SK-N-SH treated with all-trans-retinoic acid at 6 μM for 48 hours (cell line): ENCODE measurements at regions not wholly inside any gene's neighbourhood (a gene's known extent, or its start where the extent isn't known, plus 50 kb on each side); places are given as distances from the start of the nearest gene placed in this dataset.

Experiments
- ATAC-seq: fragments of 200-7000 bp; cut with Tn5 transposase; 3 replicates; pipeline ENCODE4 v1.9.1; 2020; ENCODE audit warnings: mild to moderate bottlenecking, moderate library complexity
- ARNTL ChIP-seq: fragments of 450-650 bp; formaldehyde crosslinking; IDR thresholded peaks from 2 replicates; pipeline ENCODE4 v1.5.0; 2020; ENCODE audit warnings: low read depth, mild to moderate bottlenecking, moderate library complexity, borderline replicate concordance
- CREB5 ChIP-seq: fragments of 250-450 bp; sonication (Bioruptor Pico); IDR thresholded peaks from 2 replicates; pipeline ENCODE4 v1.5.1; 2020; ENCODE audit warnings: low read depth, mild to moderate bottlenecking, moderate library complexity
- CSDC2 ChIP-seq: fragments of 250-450 bp; sonication (Bioruptor Pico); IDR thresholded peaks from 2 replicates; pipeline ENCODE4 v1.5.0; 2020; ENCODE audit warnings: mild to moderate bottlenecking, moderate library complexity
- ESRRG ChIP-seq: fragments of 250-450 bp; sonication (Bioruptor Pico); IDR thresholded peaks from 2 replicates; pipeline ENCODE4 v1.6.1; 2021; ENCODE audit warnings: mild to moderate bottlenecking
- GLIS3 ChIP-seq: fragments of 250-450 bp; sonication (Bioruptor Pico); IDR thresholded peaks from 2 replicates; pipeline ENCODE4 v1.5.0; 2020; ENCODE audit warnings: mild to moderate bottlenecking, moderate library complexity
- ISL1 ChIP-seq: fragments of 250-450 bp; sonication (Bioruptor Pico); IDR thresholded peaks from 2 replicates; pipeline ENCODE4 v2.1.2; 2022; ENCODE audit warnings: mild to moderate bottlenecking, moderate library complexity
- OSR1 ChIP-seq: fragments of 250-450 bp; sonication (Bioruptor Pico); IDR thresholded peaks from 2 replicates; pipeline ENCODE4 v1.8.0; 2022; ENCODE audit warnings: moderate library complexity, mild to moderate bottlenecking, inconsistent platforms
- PATZ1 ChIP-seq: fragments of 250-450 bp; sonication (Bioruptor Pico); IDR thresholded peaks from 2 replicates; pipeline ENCODE4 v1.8.0; 2020; ENCODE audit warnings: mild to moderate bottlenecking, moderate library complexity, borderline replicate concordance
- POU6F1 ChIP-seq: fragments of 250-450 bp; sonication (Bioruptor Pico); IDR thresholded peaks from 2 replicates; pipeline ENCODE4 v1.8.0; 2021; ENCODE audit warnings: low read depth, mild to moderate bottlenecking, moderate library complexity, borderline replicate concordance
- PPARA ChIP-seq: fragments of 250-450 bp; sonication (Bioruptor Pico); IDR thresholded peaks from 2 replicates; pipeline ENCODE4 v1.5.0; 2020; ENCODE audit warnings: mild to moderate bottlenecking, borderline replicate concordance
- SNAI2 ChIP-seq: fragments of 250-450 bp; sonication (Bioruptor Pico); IDR thresholded peaks from 2 replicates; pipeline ENCODE4 v1.5.0; 2020; ENCODE audit warnings: mild to moderate bottlenecking, moderate library complexity
- TCF4 ChIP-seq: fragments of 250-450 bp; sonication (Bioruptor Pico); IDR thresholded peaks from 2 replicates; pipeline ENCODE4 v1.8.0; 2021; ENCODE audit warnings: mild to moderate bottlenecking, moderate library complexity, borderline replicate concordance
- TOX ChIP-seq: fragments of 250-450 bp; sonication (Bioruptor Pico); IDR thresholded peaks from 2 replicates; pipeline ENCODE4 v1.8.0; 2021; ENCODE audit warnings: mild to moderate bottlenecking, moderate library complexity, borderline replicate concordance
- ZC3H10 ChIP-seq: fragments of 250-450 bp; sonication (Bioruptor Pico); IDR thresholded peaks from 2 replicates; pipeline ENCODE4 v1.5.1; 2021; ENCODE audit warnings: mild to moderate bottlenecking, moderate library complexity
- ZFP3 ChIP-seq: fragments of 250-450 bp; sonication (Bioruptor Pico); IDR thresholded peaks from 2 replicates; pipeline ENCODE4 v1.5.0; 2020; ENCODE audit warnings: mild to moderate bottlenecking, moderate library complexity
- ZFP30 ChIP-seq: fragments of 450-650 bp; formaldehyde crosslinking; IDR thresholded peaks from 2 replicates; pipeline ENCODE4 v1.5.0; 2022; ENCODE audit warnings: mild to moderate bottlenecking, moderate library complexity
- ZNF565 ChIP-seq: fragments of 450-650 bp; formaldehyde crosslinking; conservative IDR thresholded peaks from 2 replicates; pipeline ENCODE4 v1.5.0; 2020; ENCODE audit warnings: low read depth, mild to moderate bottlenecking, moderate library complexity
- ZNF70 ChIP-seq: fragments of 450-650 bp; formaldehyde crosslinking; IDR thresholded peaks from 2 replicates; pipeline ENCODE4 v1.5.0; 2020; ENCODE audit warnings: mild to moderate bottlenecking, moderate library complexity
- ZNF8 ChIP-seq: fragments of 450-650 bp; formaldehyde crosslinking; IDR thresholded peaks from 2 replicates; pipeline ENCODE4 v1.5.0; 2020; ENCODE audit warnings: mild to moderate bottlenecking, moderate library complexity
- TF ChIP-seq, protein P1 (sequence below): fragments of 250-450 bp; sonication (Bioruptor Pico); IDR thresholded peaks from 2 replicates; pipeline ENCODE4 v1.5.1; 2021; ENCODE audit warnings: mild to moderate bottlenecking, moderate library complexity
- TF ChIP-seq, protein P2 (sequence below): fragments of 250-450 bp; sonication (Bioruptor Pico); IDR thresholded peaks from 2 replicates; pipeline ENCODE4 v1.5.0; 2020; ENCODE audit warnings: mild to moderate bottlenecking, moderate library complexity

GRCh38 chr10:126732868-126733267 is 62.4 kb upstream of the C10orf90 start (continued):
- TF ChIP-seq ZNF565 (CRISPR knock-in tag) (no peak), ZFP30 (CRISPR knock-in tag) (no peak), CREB5 (CRISPR knock-in tag) (no peak), ZNF8 (CRISPR knock-in tag) (no peak), ZNF70 (no peak), GLIS3 (CRISPR knock-in tag) (no peak)

GRCh38 chr10:126734015-126734414 is 63.5 kb upstream of the C10orf90 start:
- no peak for TF ChIP-seq GLIS3 (CRISPR knock-in tag)
- TF ChIP-seq ISL1 = no peak
- TF ChIP-seq CSDC2 = no peak
- no peak for TF ChIP-seq ZC3H10 (CRISPR knock-in tag)
- no peak for TF ChIP-seq TCF4 (CRISPR knock-in tag)
- no peak for TF ChIP-seq TOX (CRISPR knock-in tag)
- no peak for TF ChIP-seq ZNF70
- TF ChIP-seq, protein P1, sequence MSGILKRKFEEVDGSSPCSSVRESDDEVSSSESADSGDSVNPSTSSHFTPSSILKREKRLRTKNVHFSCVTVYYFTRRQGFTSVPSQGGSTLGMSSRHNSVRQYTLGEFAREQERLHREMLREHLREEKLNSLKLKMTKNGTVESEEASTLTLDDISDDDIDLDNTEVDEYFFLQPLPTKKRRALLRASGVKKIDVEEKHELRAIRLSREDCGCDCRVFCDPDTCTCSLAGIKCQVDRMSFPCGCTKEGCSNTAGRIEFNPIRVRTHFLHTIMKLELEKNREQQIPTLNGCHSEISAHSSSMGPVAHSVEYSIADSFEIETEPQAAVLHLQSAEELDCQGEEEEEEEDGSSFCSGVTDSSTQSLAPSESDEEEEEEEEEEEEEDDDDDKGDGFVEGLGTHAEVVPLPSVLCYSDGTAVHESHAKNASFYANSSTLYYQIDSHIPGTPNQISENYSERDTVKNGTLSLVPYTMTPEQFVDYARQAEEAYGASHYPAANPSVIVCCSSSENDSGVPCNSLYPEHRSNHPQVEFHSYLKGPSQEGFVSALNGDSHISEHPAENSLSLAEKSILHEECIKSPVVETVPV = no peak
- TF ChIP-seq ZFP3 = no peak
- TF ChIP-seq ARNTL (CRISPR knock-in tag) = no peak
- no peak for TF ChIP-seq SNAI2
- no peak for TF ChIP-seq ZNF8 (CRISPR knock-in tag)
- no peak for TF ChIP-seq ESRRG (CRISPR knock-in tag)
- TF ChIP-seq PATZ1 = no peak
- TF ChIP-seq OSR1 (CRISPR knock-in tag) = no peak
- ATAC-seq = no peak

DNA sequence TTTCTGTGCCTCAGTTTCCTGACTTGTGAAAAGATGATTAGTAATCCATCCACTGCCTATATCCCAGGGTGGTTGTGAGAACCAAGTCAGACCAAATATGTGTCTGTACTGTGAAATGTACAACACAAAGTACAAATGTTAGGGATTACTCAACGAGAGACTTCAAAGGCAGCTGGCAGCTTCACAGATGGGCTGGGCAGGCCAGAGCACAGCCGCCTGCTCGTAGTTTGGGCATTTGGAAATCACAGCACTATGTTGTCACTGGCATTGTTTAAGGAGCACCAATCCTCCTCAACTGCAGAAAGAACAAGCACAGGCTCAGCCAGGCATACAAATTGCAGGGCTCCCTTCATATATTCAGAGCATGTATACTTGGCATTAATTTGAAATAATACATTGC is 64.5 kb upstream of the C10orf90 start:
- no peak for TF ChIP-seq ZNF8 (CRISPR knock-in tag)
- TF ChIP-seq GLIS3 (CRISPR knock-in tag) = no peak
- TF ChIP-seq TOX (CRISPR knock-in tag) = no peak
- TF ChIP-seq ARNTL (CRISPR knock-in tag) = no peak
- no peak for TF ChIP-seq CREB5 (CRISPR knock-in tag)
- no peak for TF ChIP-seq PPARA
- no peak for TF ChIP-seq ESRRG (CRISPR knock-in tag)
- TF ChIP-seq ZNF565 (CRISPR knock-in tag) = no peak
- no peak for TF ChIP-seq ZFP30 (CRISPR knock-in tag)
- no peak for TF ChIP-seq SNAI2
- TF ChIP-seq, protein P2, sequence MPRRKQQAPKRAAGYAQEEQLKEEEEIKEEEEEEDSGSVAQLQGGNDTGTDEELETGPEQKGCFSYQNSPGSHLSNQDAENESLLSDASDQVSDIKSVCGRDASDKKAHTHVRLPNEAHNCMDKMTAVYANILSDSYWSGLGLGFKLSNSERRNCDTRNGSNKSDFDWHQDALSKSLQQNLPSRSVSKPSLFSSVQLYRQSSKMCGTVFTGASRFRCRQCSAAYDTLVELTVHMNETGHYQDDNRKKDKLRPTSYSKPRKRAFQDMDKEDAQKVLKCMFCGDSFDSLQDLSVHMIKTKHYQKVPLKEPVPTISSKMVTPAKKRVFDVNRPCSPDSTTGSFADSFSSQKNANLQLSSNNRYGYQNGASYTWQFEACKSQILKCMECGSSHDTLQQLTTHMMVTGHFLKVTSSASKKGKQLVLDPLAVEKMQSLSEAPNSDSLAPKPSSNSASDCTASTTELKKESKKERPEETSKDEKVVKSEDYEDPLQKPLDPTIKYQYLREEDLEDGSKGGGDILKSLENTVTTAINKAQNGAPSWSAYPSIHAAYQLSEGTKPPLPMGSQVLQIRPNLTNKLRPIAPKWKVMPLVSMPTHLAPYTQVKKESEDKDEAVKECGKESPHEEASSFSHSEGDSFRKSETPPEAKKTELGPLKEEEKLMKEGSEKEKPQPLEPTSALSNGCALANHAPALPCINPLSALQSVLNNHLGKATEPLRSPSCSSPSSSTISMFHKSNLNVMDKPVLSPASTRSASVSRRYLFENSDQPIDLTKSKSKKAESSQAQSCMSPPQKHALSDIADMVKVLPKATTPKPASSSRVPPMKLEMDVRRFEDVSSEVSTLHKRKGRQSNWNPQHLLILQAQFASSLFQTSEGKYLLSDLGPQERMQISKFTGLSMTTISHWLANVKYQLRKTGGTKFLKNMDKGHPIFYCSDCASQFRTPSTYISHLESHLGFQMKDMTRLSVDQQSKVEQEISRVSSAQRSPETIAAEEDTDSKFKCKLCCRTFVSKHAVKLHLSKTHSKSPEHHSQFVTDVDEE = no peak
- TF ChIP-seq PATZ1 = no peak
- TF ChIP-seq POU6F1 (CRISPR knock-in tag) = no peak
- no peak for TF ChIP-seq ZNF70
- TF ChIP-seq ISL1 = no peak
- TF ChIP-seq OSR1 (CRISPR knock-in tag) = no peak
- ATAC-seq = no peak
